MV-4-11 (cell line): ENCODE measurements at regions not wholly inside any gene's neighbourhood (a gene's known extent, or its start where the extent isn't known, plus 50 kb on each side); places are given as distances from the start of the nearest gene placed in this dataset.

Source experiments
- DNase-seq: peaks from one replicate; lab custom pipeline; 2025; lab: John Stamatoyannopoulos, UW

- no peak for DNase-seq
Observed at GRCh38 chr11:86726770-86727504, 54.5 kb upstream of the ME3 start.

GRCh38 chr11:86726118-86726753 is 53.8 kb upstream of the ME3 start:
- DNase-seq = no peak

DNA sequence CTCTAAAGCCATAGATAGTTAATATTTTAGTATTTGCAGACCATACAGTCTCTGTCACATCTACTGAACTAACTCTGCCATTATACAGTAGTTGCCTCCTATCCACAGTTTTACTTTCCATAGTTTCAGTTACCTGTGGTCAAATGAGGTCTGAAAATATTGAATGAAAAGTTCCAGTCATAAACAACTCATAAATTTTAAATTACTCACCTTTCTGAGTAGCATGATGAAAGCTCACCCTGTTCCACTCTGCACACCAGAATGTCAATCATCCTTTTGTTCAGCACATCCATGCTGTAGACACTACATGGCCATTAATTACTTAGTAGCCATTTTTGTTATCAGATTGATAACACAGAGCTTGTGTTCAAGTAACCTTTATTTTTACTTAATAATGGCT is 51.7 kb upstream of the ME3 start:
- DNase-seq = no peak

- DNase-seq = no peak
Observed at GRCh38 chr11:86723281-86723680, 50.9 kb upstream of the ME3 start.

DNA sequence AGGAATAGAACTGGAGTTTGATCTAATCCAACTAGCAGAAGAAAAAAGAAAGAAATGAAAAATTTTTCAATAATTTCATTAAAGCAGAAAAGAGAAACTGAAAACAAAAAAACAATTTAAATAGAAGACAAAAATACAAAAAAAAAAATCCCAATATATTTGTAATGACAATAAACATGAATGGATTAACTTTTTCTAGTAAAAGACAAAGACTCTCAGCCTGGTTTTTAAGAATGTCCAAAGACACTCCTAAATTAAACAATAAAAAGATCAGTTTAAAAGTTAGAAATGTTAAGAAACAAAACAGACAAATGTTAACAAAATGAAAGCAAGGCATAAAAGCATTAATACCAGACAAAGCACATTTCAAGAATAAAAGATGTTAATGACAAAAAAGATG is 50.3 kb upstream of the ME3 start:
- no peak for DNase-seq
